Ovary (tissue), 3 donors: ENCODE measurements at regions not wholly inside any gene's neighbourhood (a gene's known extent, or its start where the extent isn't known, plus 50 kb on each side); places are given as distances from the start of the nearest gene placed in this dataset.

Source experiments
- CTCF ChIP-seq, 3 donors: fragments of 450-650 bp in 2 of 3; fragments of 200-600 bp in 1 of 3; IDR thresholded peaks; one replicate each; pipeline versions ENCODE4 v1.5.1 to v1.8.0; 2016 to 2022; ENCODE audit warnings: antibody characterized with exemption in 3 of 3, mild to moderate bottlenecking in 1 of 3
- EP300 ChIP-seq: sonication (generic); formaldehyde crosslinking; IDR thresholded peaks from one replicate; pipeline ENCODE4 v1.6.1; 2017; ENCODE audit warnings: antibody characterized with exemption
- donor health status: DM: no; HTN: no; CAD: no.

- TF ChIP-seq CTCF (IDR thresholded peaks at IDR 0.05) (no peak), EP300 (no peak)
These were observed 101.1 kb downstream of the UBIAD1 start for GRCh38 chr1:11373895-11374747.
